ENCODE measurements at regions not wholly inside any gene's neighbourhood (a gene's known extent, or its start where the extent isn't known, plus 50 kb on each side); places are given as distances from the start of the nearest gene placed in this dataset.

DNA sequence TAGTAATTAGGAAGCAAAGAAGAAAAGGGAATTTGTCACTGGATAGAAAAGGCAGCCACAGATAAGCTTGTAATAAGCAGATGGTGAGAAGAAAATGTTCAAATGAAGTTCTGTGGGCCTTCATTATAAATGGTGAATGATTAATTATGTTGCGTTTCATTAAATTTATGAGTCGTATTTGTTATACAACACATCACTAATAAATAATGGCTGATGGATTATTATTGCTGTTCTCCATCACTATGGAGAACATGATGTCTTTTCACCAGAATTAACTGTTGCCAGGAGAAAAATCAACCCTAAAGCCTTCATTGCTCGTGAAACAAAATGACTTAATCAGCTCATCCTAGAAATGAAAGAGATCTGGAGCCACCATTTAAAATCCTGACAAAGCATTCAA, 158.5 kb downstream of the BTBD3 start:
- H3K4me1 ChIP-seq = no peaks in the 10 kb centered on the region
- no peak for TF ChIP-seq POLR2A (IDR thresholded peaks at IDR 0.05)
- 93 to 96% methylated on average over 3 of the region's 3 CpGs for WGBS, 2 donors
- H3K36me3 ChIP-seq = no peaks in the 10 kb centered on the region
- no peak for DNase-seq (ENCODE audit: low spot score in 2 of 2)
- no peak overlapping the region for H3K27ac ChIP-seq
- no peaks in the 10 kb centered on the region for H3K9me3 ChIP-seq
- no peak overlapping the region for H3K4me3 ChIP-seq
- no peaks in the 10 kb centered on the region for H3K27me3 ChIP-seq

DNA sequence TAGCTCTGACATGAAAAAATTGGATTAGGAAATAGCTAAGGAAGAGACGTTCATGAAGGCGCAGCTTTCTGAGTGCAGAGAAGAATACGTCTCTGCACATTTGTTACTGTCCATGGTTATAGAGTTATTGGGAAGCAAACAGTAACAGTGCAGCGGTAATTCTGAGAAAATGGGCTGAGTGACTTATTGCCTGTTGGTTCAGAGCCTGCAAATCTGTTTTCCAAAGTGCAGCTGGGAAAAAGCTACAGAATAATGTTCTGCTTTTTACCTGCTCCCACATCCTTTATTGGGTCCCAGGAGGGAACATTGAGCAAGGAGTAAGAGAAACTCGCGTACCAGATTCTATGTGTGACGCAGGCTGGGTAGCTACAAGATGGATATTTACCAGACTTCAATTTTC, 160.2 kb downstream of the BTBD3 start:
- no peak for TF ChIP-seq POLR2A (IDR thresholded peaks at IDR 0.05)
- no peak for TF ChIP-seq EP300 (IDR thresholded peaks at IDR 0.05)
- TF ChIP-seq, protein P1, sequence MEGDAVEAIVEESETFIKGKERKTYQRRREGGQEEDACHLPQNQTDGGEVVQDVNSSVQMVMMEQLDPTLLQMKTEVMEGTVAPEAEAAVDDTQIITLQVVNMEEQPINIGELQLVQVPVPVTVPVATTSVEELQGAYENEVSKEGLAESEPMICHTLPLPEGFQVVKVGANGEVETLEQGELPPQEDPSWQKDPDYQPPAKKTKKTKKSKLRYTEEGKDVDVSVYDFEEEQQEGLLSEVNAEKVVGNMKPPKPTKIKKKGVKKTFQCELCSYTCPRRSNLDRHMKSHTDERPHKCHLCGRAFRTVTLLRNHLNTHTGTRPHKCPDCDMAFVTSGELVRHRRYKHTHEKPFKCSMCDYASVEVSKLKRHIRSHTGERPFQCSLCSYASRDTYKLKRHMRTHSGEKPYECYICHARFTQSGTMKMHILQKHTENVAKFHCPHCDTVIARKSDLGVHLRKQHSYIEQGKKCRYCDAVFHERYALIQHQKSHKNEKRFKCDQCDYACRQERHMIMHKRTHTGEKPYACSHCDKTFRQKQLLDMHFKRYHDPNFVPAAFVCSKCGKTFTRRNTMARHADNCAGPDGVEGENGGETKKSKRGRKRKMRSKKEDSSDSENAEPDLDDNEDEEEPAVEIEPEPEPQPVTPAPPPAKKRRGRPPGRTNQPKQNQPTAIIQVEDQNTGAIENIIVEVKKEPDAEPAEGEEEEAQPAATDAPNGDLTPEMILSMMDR (IDR thresholded peaks at IDR 0.05) = no peak
- no peaks in the 10 kb centered on the region for H3K27me3 ChIP-seq
- no peak overlapping the region for H3K27ac ChIP-seq
- H3K36me3 ChIP-seq = no peaks in the 10 kb centered on the region
- DNase-seq (ENCODE audit: low spot score in 2 of 2) = no peak
- H3K9me3 ChIP-seq = no peaks in the 10 kb centered on the region
- no peaks in the 10 kb centered on the region for H3K4me1 ChIP-seq
- 69 to 76% methylated on average over 7 of the region's 7 CpGs for WGBS, 2 donors
- no peak overlapping the region for H3K4me3 ChIP-seq

DNA sequence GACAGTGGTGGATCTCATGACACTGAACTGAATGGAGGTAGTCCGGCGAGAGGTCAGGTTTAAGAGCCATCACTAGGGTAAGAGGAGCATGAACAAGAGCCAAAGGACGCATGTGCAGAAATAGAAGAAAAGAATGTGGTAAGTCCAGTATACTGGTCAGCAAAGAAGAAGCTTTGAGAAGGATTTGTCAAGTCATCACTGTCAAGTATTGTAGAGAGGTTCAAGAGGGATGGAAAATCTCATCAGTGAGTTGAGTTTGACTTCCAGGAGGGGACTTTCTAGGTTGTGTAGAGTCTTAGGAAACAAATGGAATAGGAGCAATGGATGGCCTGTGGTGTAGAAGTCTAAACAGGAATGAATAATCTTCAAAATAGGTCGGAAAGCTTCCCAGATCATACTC, 161.8 kb downstream of the BTBD3 start:
- 92 to 94% methylated on average over 4 of the region's 4 CpGs for WGBS, 2 donors
- no peaks in the 10 kb centered on the region for H3K4me1 ChIP-seq
- no peak for DNase-seq (ENCODE audit: low spot score in 2 of 2)
- TF ChIP-seq EP300 (IDR thresholded peaks at IDR 0.05) (no peak), POLR2A (IDR thresholded peaks at IDR 0.05) (no peak)
- TF ChIP-seq, protein P1 (IDR thresholded peaks at IDR 0.05) = no peak
- no peak overlapping the region for H3K4me3 ChIP-seq
- no peaks in the 10 kb centered on the region for H3K36me3 ChIP-seq
- H3K27ac ChIP-seq = no peak overlapping the region
- H3K27me3 ChIP-seq = no peaks in the 10 kb centered on the region
- no peaks in the 10 kb centered on the region for H3K9me3 ChIP-seq

DNA sequence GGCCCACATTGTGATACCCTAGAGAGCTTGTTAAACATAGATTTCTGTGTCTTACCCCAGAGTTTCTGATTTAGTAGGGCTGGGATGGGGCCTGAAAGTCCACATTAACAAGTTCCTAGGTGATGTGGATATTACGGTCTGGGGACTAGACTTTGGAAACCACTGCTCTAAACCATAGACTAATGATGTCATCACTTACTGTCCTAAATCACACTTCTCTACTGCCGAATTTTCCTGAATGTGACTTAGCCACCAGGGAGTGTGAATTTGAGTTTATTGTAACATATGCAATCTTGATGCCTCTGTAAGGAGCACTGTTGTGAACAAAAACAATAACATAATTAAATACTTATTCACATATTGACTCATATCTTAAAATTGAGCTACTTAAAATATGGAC, 165.6 kb downstream of the BTBD3 start:
- H3K27me3 ChIP-seq = no peaks in the 10 kb centered on the region
- no peak overlapping the region for H3K4me3 ChIP-seq
- no peak overlapping the region for H3K27ac ChIP-seq
- no peaks in the 10 kb centered on the region for H3K4me1 ChIP-seq
- TF ChIP-seq, protein P1 (IDR thresholded peaks at IDR 0.05) = no peak
- TF ChIP-seq EP300 (IDR thresholded peaks at IDR 0.05) (no peak), POLR2A (IDR thresholded peaks at IDR 0.05) (no peak)
- DNase-seq (ENCODE audit: low spot score in 2 of 2) = no peak
- H3K36me3 ChIP-seq = no peaks in the 10 kb centered on the region
- 83 to 85% methylated on average over 2 of the region's 2 CpGs for WGBS, 2 donors
- no peaks in the 10 kb centered on the region for H3K9me3 ChIP-seq

DNA sequence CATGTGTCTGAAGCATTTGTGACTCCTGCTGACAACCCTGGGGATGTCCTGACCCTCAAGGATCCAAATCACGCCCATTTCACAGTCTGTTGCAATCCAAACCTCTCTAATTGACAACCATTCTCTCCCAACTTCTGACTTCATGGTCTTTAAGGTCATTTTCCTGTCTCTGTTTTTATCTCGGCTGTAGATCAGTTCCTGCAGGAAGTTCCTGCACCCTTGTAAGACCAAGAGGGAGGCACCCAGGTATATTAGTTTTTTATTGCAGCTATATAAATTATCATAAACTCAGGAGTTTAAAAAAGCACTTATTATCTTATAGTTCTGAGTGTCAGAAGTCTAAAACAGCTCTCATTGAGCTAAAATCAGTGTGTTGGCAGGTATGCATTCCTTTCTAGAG, 166.8 kb downstream of the BTBD3 start:
- TF ChIP-seq POLR2A (IDR thresholded peaks at IDR 0.05) = no peak
- no peak for TF ChIP-seq EP300 (IDR thresholded peaks at IDR 0.05)
- TF ChIP-seq, protein P1 (IDR thresholded peaks at IDR 0.05) = no peak
- Histone ChIP-seq H3K27me3 (no peaks in the 10 kb centered on the region), H3K9me3 (no peaks in the 10 kb centered on the region), H3K4me3 (no peak overlapping the region), H3K27ac (no peak overlapping the region), H3K36me3 (no peaks in the 10 kb centered on the region), H3K4me1 (no peaks in the 10 kb centered on the region)
- 88 to 91% methylated on average over 2 of the region's 2 CpGs for WGBS, 2 donors
- no peak for DNase-seq (ENCODE audit: low spot score in 2 of 2)

DNA sequence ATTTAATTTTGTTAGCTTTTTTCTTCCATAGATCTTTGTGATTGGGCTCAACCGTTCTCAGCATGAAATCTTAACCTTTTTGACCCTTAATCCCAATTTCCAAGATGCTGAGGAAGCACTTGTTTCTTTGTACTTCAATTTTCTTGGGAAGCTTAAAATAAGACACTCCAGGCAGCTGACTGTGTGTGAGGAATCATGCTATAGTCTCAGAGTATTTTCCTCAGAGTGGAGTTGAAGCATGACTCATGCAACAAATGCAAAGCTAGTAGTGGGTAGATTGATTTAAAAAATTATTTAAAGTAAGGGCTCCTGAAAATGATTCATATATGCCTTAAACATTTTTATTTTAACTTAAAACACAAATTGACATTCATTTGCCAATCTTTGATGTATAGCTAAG, 168.7 kb downstream of the BTBD3 start:
- TF ChIP-seq POLR2A (IDR thresholded peaks at IDR 0.05) = no peak
- TF ChIP-seq EP300 (IDR thresholded peaks at IDR 0.05) = no peak
- TF ChIP-seq, protein P1 (IDR thresholded peaks at IDR 0.05) = no peak
- no peaks in the 10 kb centered on the region for H3K9me3 ChIP-seq
- H3K4me1 ChIP-seq = no peaks in the 10 kb centered on the region
- DNase-seq (ENCODE audit: low spot score in 2 of 2) = no peak
- no peak overlapping the region for H3K4me3 ChIP-seq
- no peaks in the 10 kb centered on the region for H3K36me3 ChIP-seq
- H3K27me3 ChIP-seq = no peaks in the 10 kb centered on the region
- H3K27ac ChIP-seq = no peak overlapping the region
- 20 to 26% methylated on average over 1 of the region's 1 CpG for WGBS, 2 donors

All from tibial nerve (tissue), 4 donors.